ENCODE measurements at regions not wholly inside any gene's neighbourhood (a gene's known extent, or its start where the extent isn't known, plus 50 kb on each side); places are given as distances from the start of the nearest gene placed in this dataset.
"Not testable (repeated sequence)": the region's sequence is repeated elsewhere in the genome, so short reads cannot be mapped to it uniquely, and the experiment has no call there.

DNA sequence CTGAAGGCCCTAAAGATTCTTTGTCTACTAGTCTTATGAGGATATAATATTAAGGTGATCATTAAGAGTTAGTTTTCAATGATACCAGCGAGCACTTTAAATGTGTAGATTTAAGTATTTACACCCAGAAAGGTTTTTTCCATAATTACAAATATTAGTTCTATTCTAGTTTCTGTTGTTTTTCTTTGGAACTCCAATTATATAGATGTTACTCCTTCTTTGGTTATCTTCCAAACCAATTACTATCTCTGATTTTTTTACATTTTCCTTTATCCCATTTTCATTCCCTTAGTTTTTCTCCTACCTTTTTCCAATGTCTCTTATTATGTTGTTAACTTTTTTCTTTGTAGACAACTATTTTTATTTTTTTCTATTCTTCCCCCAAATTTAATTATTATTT lies 355.1 kb downstream of the KCNN2 start:
- DNase-seq (ENCODE audit: low spot score in 2 of 2, unreplicated experiment in 2 of 2) = no peak
- peaks cover 40% of the 10 kb centered on the region for H3K9me3 Mint-ChIP-seq
- H3K27ac Mint-ChIP-seq = no peak overlapping the region
- TF ChIP-seq, protein P1, sequence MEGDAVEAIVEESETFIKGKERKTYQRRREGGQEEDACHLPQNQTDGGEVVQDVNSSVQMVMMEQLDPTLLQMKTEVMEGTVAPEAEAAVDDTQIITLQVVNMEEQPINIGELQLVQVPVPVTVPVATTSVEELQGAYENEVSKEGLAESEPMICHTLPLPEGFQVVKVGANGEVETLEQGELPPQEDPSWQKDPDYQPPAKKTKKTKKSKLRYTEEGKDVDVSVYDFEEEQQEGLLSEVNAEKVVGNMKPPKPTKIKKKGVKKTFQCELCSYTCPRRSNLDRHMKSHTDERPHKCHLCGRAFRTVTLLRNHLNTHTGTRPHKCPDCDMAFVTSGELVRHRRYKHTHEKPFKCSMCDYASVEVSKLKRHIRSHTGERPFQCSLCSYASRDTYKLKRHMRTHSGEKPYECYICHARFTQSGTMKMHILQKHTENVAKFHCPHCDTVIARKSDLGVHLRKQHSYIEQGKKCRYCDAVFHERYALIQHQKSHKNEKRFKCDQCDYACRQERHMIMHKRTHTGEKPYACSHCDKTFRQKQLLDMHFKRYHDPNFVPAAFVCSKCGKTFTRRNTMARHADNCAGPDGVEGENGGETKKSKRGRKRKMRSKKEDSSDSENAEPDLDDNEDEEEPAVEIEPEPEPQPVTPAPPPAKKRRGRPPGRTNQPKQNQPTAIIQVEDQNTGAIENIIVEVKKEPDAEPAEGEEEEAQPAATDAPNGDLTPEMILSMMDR (IDR thresholded peaks at IDR 0.05; ENCODE audit: unreplicated experiment) = no peak
- no peak overlapping the region for H3K4me3 Mint-ChIP-seq
- H3K4me1 Mint-ChIP-seq = no peaks in the 10 kb centered on the region
- H3K36me3 Mint-ChIP-seq = peaks cover 6% of the 10 kb centered on the region
- H3K27me3 Mint-ChIP-seq (ENCODE audit: low read depth) = no peaks in the 10 kb centered on the region

DNA sequence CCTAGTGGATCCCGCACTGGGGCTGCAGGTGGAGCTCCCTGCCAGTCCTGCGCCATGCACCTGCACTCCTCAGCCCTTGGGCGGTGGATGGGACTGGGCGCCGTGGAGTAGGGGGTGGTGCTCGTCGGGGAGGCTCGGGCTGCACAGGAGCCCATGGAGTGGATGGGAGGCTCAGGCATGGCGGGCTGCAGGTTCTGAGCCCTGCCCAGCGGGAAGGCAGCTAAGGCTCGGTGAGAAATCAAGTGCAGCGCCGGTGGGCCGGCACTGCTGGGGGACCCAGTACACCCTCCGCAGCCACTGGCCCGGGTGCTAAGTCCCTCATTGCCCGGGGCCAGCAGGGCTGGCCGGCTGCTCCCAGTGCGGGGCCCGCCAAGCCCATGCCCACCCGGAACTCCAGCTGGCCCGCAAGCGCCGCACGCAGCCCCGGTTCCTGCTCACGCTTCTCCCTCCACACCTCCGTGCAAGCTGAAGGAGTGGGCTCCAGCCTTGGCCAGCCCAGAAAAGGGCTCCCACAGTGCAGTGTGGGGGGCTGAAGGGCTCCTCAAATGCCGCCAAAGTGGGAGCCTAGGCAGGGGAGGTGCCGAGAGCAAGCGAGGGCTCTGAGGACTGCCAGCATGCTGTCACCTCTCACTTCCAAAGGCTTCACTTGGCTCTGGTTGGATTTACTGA lies 342.5 kb downstream of the KCNN2 start:
- not testable (repeated sequence) for DNase-seq (ENCODE audit: low spot score in 2 of 2, unreplicated experiment in 2 of 2); H3K9me3 Mint-ChIP-seq; H3K4me3 Mint-ChIP-seq; H3K36me3 Mint-ChIP-seq; H3K27me3 Mint-ChIP-seq (ENCODE audit: low read depth); H3K4me1 Mint-ChIP-seq; H3K27ac Mint-ChIP-seq

DNA sequence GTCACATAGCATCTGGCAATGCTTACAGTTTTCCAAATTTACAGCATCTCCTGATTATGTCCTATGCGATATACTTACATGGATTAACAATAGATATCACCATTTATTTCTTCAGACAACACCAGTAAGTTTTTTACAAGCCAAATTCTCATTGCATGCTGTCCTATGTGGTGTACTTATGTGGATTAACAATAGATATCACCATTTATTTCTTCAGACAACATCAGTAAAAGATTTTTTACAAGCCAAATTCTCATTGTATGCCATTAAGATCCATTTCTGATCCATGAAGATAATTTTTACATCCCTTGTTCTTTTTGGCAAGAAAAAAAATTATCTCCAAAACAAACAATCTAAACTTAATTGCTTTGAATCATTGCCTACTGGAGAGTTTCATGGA lies 340.9 kb downstream of the KCNN2 start:
- no peak overlapping the region for H3K27ac Mint-ChIP-seq
- H3K27me3 Mint-ChIP-seq (ENCODE audit: low read depth) = no peaks in the 10 kb centered on the region
- DNase-seq (ENCODE audit: low spot score in 2 of 2, unreplicated experiment in 2 of 2) = no peak
- H3K4me3 Mint-ChIP-seq = no peak overlapping the region
- no peaks in the 10 kb centered on the region for H3K36me3 Mint-ChIP-seq
- TF ChIP-seq, protein P1 (IDR thresholded peaks at IDR 0.05; ENCODE audit: unreplicated experiment) = no peak
- no peaks in the 10 kb centered on the region for H3K4me1 Mint-ChIP-seq
- H3K9me3 Mint-ChIP-seq = no peaks in the 10 kb centered on the region

DNA sequence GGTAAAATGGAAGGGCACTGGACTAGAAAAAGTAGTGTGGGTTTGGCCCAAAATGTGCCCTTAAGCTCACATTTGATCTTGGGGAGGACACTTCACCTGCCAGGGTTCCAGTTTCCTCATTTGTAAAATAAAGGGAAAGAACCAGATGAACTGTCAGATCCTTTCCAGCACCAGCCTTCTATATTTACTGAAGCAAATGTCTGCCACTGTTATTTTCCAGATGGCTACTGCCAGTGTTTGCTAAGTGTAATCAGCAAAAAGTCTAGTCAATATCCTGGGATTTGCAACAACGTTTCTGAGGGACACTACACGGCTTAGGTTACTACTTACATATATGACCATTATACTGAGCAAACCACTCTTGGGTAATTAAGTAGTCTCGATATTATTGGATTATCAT lies 340.3 kb downstream of the KCNN2 start:
- no peak overlapping the region for H3K27ac Mint-ChIP-seq
- H3K4me1 Mint-ChIP-seq = no peaks in the 10 kb centered on the region
- H3K4me3 Mint-ChIP-seq = no peak overlapping the region

DNA sequence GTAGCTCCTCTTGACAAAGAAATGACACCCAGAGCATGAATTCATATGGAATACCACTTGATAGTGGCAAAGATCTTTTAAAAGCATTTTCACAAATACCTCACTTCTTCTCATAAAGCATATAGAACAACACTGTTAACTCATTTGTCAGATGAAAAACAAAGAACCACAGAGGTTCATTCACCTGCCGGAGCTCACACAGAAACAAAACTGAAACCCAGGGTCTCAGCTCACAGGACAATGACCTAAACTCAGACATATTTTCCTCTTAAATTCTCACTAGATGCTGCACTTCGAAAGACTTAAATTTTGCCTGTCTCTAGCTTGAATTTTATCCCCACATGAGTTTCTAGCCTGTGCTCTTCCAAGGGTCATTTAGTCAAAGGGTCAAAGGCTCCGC lies 339.0 kb downstream of the KCNN2 start:
- Mint-ChIP-seq H3K36me3 (no peaks in the 10 kb centered on the region), H3K4me1 (no peaks in the 10 kb centered on the region), H3K27me3 (ENCODE audit: low read depth) (no peaks in the 10 kb centered on the region), H3K4me3 (no peak overlapping the region), H3K27ac (no peak overlapping the region), H3K9me3 (peaks cover 5% of the 10 kb centered on the region)
- TF ChIP-seq, protein P1 (IDR thresholded peaks at IDR 0.05; ENCODE audit: unreplicated experiment) = no peak
- DNase-seq (ENCODE audit: low spot score in 2 of 2, unreplicated experiment in 2 of 2) = no peak

More for the DNA sequence above, 340.3 kb downstream of the KCNN2 start:
- TF ChIP-seq, protein P1 (IDR thresholded peaks at IDR 0.05; ENCODE audit: unreplicated experiment) = no peak
- DNase-seq (ENCODE audit: low spot score in 2 of 2, unreplicated experiment in 2 of 2) = no peak
- H3K27me3 Mint-ChIP-seq (ENCODE audit: low read depth) = no peaks in the 10 kb centered on the region
- H3K9me3 Mint-ChIP-seq = no peaks in the 10 kb centered on the region
- H3K36me3 Mint-ChIP-seq = no peaks in the 10 kb centered on the region

DNA sequence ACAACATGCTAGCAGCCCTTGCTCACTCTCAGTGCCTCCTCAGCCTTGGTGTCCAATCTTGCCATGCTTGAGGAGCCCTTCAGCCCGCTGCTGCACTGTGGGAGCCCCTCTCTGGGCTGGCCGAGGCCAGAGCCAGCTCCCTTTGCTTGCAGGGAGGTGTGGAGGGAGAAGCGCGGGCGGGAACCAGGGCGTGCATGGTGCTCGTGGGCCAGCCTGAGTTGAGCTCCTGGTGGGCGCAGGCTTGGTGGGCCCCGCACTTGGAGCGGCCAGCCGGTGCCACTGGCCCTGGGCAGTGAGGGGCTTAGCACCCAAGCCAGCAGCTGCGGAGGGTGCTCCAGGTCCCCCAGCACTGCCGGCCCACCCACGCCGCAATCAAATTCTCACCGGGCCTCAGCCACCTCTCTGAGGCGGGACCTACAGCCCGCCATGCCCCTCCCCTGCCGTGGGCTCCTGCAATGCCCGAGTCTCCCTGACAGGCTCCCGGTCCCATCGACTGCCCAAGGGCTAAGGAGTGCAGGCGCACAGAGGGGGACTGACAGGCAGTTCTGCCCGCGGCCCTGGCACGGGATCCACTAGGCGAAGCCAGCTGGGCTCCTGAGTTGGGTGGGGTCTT lies 333.5 kb downstream of the KCNN2 start:
- H3K36me3 Mint-ChIP-seq = no peaks in the 10 kb centered on the region
- peaks cover 23% of the 10 kb centered on the region for H3K9me3 Mint-ChIP-seq
- DNase-seq (ENCODE audit: low spot score in 2 of 2, unreplicated experiment in 2 of 2) = no peak
- TF ChIP-seq, protein P1 (IDR thresholded peaks at IDR 0.05; ENCODE audit: unreplicated experiment) = no peak
- no peaks in the 10 kb centered on the region for H3K27me3 Mint-ChIP-seq (ENCODE audit: low read depth)
- H3K27ac Mint-ChIP-seq = no peak overlapping the region
- no peaks in the 10 kb centered on the region for H3K4me1 Mint-ChIP-seq
- H3K4me3 Mint-ChIP-seq = no peak overlapping the region

Measured in mesothelial cell of epicardium (in vitro differentiated cells).